ENCODE measurements at regions not wholly inside any gene's neighbourhood (a gene's known extent, or its start where the extent isn't known, plus 50 kb on each side); places are given as distances from the start of the nearest gene placed in this dataset.

- WGBS (ENCODE audit: low lambda C conversion rate), result 49% methylated on average over 20 of the region's 20 CpGs
- Histone ChIP-seq H3K27ac (ENCODE audit: low read depth in 2 of 2, low read length in 1 of 2) (no peak overlapping the region), H3K36me3 (replicated peaks in 1 of 2; ENCODE audit: control insufficient read depth in 1 of 2, insufficient read depth in 2 of 2, low read length in 1 of 2) (no peaks in the 10 kb centered on the region), H3K4me1 (ENCODE audit: control insufficient read depth in 1 of 2, insufficient read depth in 2 of 2, low read depth in 1 of 2, low read length in 1 of 2) (no peaks in the 10 kb centered on the region), H3K9me2 (no peaks in the 10 kb centered on the region), H3K9ac (no peak overlapping the region), H3K4me2 (no peak overlapping the region), H3K9me3 (no peaks in the 10 kb centered on the region), H3K79me2 (ENCODE audit: insufficient read depth) (no peaks in the 10 kb centered on the region), H3K4me3 (ENCODE audit: low read depth in 2 of 2, low read length in 1 of 2) (no peak overlapping the region), H3F3A (replicated peaks; ENCODE audit: insufficient read depth) (no peaks in the 10 kb centered on the region), H4K20me1 (ENCODE audit: insufficient read depth) (no peaks in the 10 kb centered on the region), H2AFZ (ENCODE audit: low read depth) (no peak overlapping the region), H3K27me3 (ENCODE audit: insufficient read depth) (no peaks in the 10 kb centered on the region)
- no peak for DNase-seq
- TF ChIP-seq NRF1 (IDR thresholded peaks at IDR 0.05; ENCODE audit: low read depth, low read length) (no peak), EP300 (IDR thresholded peaks at IDR 0.05; ENCODE audit: borderline replicate concordance in 1 of 2, low read depth in 1 of 2, low read length in 1 of 2) (no peak), MXI1 (IDR thresholded peaks at IDR 0.05; ENCODE audit: low read depth, low read length) (no peak), USF2 (IDR thresholded peaks at IDR 0.05; ENCODE audit: borderline replicate concordance, low read depth, low read length) (no peak), FOSL2 (IDR thresholded peaks at IDR 0.05; ENCODE audit: borderline replicate concordance, low read depth) (no peak), RAD21 (IDR thresholded peaks at IDR 0.05; ENCODE audit: low read length) (no peak), ZBTB33 (IDR thresholded peaks at IDR 0.05; ENCODE audit: borderline replicate concordance, low read depth) (no peak), MEF2A (IDR thresholded peaks at IDR 0.05; ENCODE audit: borderline replicate concordance, low read depth) (no peak), ELF1 (IDR thresholded peaks at IDR 0.05) (no peak), RCOR1 (IDR thresholded peaks at IDR 0.05; ENCODE audit: low read length) (no peak), SMC3 (IDR thresholded peaks at IDR 0.05; ENCODE audit: low read depth, low read length) (no peak), TAF1 (IDR thresholded peaks at IDR 0.05; ENCODE audit: borderline replicate concordance, low read depth, low read length) (no peak), YY1 (IDR thresholded peaks at IDR 0.05; ENCODE audit: low read depth) (no peak), TCF12 (IDR thresholded peaks at IDR 0.05) (no peak), POLR2AphosphoS5 (IDR thresholded peaks at IDR 0.05; ENCODE audit: low read depth, low read length) (no peak)
- TF ChIP-seq, protein P1, sequence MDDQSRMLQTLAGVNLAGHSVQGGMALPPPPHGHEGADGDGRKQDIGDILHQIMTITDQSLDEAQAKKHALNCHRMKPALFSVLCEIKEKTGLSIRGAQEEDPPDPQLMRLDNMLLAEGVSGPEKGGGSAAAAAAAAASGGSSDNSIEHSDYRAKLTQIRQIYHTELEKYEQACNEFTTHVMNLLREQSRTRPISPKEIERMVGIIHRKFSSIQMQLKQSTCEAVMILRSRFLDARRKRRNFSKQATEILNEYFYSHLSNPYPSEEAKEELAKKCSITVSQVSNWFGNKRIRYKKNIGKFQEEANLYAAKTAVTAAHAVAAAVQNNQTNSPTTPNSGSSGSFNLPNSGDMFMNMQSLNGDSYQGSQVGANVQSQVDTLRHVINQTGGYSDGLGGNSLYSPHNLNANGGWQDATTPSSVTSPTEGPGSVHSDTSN (IDR thresholded peaks at IDR 0.05), result no peak
- POLR2A ChIA-PET, result no interaction called here
- CTCF ChIA-PET, result interaction anchor here (1.2 kb wide), 1 partner anchor 10 kb away, joined by 3 read pairs; no protein-coding TSS in a partner anchor
Observed at GRCh38 chr9:135009794-135010585, 77.5 kb upstream of the OLFM1 start.
